HCT116 (cell line): ENCODE measurements at regions not wholly inside any gene's neighbourhood (a gene's known extent, or its start where the extent isn't known, plus 50 kb on each side); places are given as distances from the start of the nearest gene placed in this dataset.

ENCODE experiments used
- ATAC-seq: fragments of 200-7000 bp; cut with Tn5 transposase; 2 replicates; pipeline ENCODE4 v1.9.1; 2020; ENCODE audit warnings: mild to moderate bottlenecking, moderate library complexity
- BruUV-seq: library from RNA; stranded (reverse); fragments of 400-500 nt; replicated peaks from 2 replicates; lab custom pipeline; 2021; lab: Mats Ljungman, UMichigan
- CTCF ChIA-PET: fragments of 300-600 bp; sonication (Branson Sonifier 250); formaldehyde crosslinking; loops from one replicate; lab custom pipeline; 2021; ENCODE audit warnings: antibody characterized with exemption; lab: Charles Lee
- POLR2A ChIA-PET: fragments of 300-600, 350-600 bp; sonication (Branson Sonifier 250); formaldehyde crosslinking; loops from one replicate; lab custom pipeline; 2021; ENCODE audit warnings: antibody characterized with exemption; lab: Charles Lee
- RAD21 ChIA-PET, 2 experiments: fragments of 300-600 bp; sonication (Branson Sonifier 250); formaldehyde crosslinking; loops; one replicate each; lab custom pipeline; 2023; ENCODE audit warnings: low total read pairs in 2 of 2; ENCODE audit not compliant: uncharacterized antibody in 2 of 2, unreplicated experiment in 2 of 2, low non-redundant PET in 1 of 2; lab: Charles Lee
- DNase-seq: peaks from one replicate; pipeline ENCODE4 v3.0.0-alpha.2; 2010; ENCODE audit warnings: low read depth, low spot score
- H2AFZ ChIP-seq: fragments of 200-600 bp; shearing (Covaris generic), sonication (generic); 2 replicates; pipeline ENCODE4 v1.6.1; 2017; ENCODE audit warnings: low read depth, mixed run types, mixed read lengths, antibody characterized with exemption, low read length; ENCODE audit not compliant: poor library complexity, severe bottlenecking
- H3K27ac ChIP-seq: 2 replicates; pipeline ENCODE4 v1.5.1; 2012; ENCODE audit warnings: low read depth, low read length
- H3K27me3 ChIP-seq: fragments of 200-600 bp; sonication (generic); 2 replicates; pipeline ENCODE4 v1.6.1; 2016; ENCODE audit warnings: mixed run types, low read length, mixed read lengths; ENCODE audit not compliant: insufficient read depth
- H3K36me3 ChIP-seq, 2 experiments: fragments of 200-500 bp in 1 of 2; fragments of 200-600 bp in 1 of 2; sonication (Bioruptor generic) in 1 of 2; sonication (generic) in 1 of 2; 2 replicates each; pipeline versions ENCODE4 v1.5.1 to v1.6.1; 2014 to 2016; ENCODE audit warnings: low read length in 2 of 2, inconsistent platforms in 1 of 2, mixed read lengths in 1 of 2, mixed run types in 1 of 2; ENCODE audit not compliant: insufficient read depth in 2 of 2, control insufficient read depth in 1 of 2
- H3K4me1 ChIP-seq, 2 experiments: fragments of 200-600 bp in 1 of 2; sonication (generic) in 1 of 2; 2 replicates each; pipeline versions ENCODE4 v1.5.1 to v1.6.1; 2012 to 2017; ENCODE audit warnings: low read length in 2 of 2, inconsistent platforms in 1 of 2, mild to moderate bottlenecking in 1 of 2, mixed read lengths in 1 of 2, mixed run types in 1 of 2, moderate library complexity in 1 of 2; ENCODE audit not compliant: insufficient read depth in 2 of 2, control insufficient read depth in 1 of 2
- H3K4me2 ChIP-seq: fragments of 200-600 bp; sonication (generic); 2 replicates; pipeline ENCODE4 v1.6.1; 2017; ENCODE audit warnings: mixed run types, low read length, mixed read lengths
- H3K4me3 ChIP-seq, 2 experiments: fragments of 200-600 bp in 1 of 2; sonication (generic) in 1 of 2; replicated peaks in 1 of 2; 2 replicates each; pipeline ENCODE4 v1.5.1; 2011 to 2016; ENCODE audit warnings: low read length in 2 of 2, control low read depth in 1 of 2, low read depth in 1 of 2, mild to moderate bottlenecking in 1 of 2, mixed read lengths in 1 of 2, mixed run types in 1 of 2
- H3K79me2 ChIP-seq: fragments of 200-600 bp; sonication (generic); 2 replicates; pipeline ENCODE4 v1.6.1; 2017; ENCODE audit warnings: mild to moderate bottlenecking, mixed run types, low read length, moderate library complexity, mixed read lengths; ENCODE audit not compliant: insufficient read depth
- H3K9ac ChIP-seq: fragments of 200-600 bp; sonication (generic); 2 replicates; pipeline ENCODE4 v1.6.1; 2016; ENCODE audit warnings: low read length, mixed read lengths
- H3K9me2 ChIP-seq: fragments of 200-600 bp; sonication (generic), shearing (Covaris generic); 2 replicates; pipeline ENCODE4 v1.6.1; 2017; ENCODE audit warnings: mixed run types, mild to moderate bottlenecking, moderate library complexity; ENCODE audit not compliant: insufficient read depth
- H3K9me3 ChIP-seq, 2 experiments: fragments of 200-500 bp in 1 of 2; fragments of 200-600 bp in 1 of 2; sonication (Bioruptor generic) in 1 of 2; sonication (generic) in 1 of 2; 2 replicates each; pipeline ENCODE4 v1.6.1; 2014 to 2017; ENCODE audit warnings: low read length in 2 of 2, mixed read lengths in 2 of 2, inconsistent platforms in 1 of 2, low read depth in 1 of 2, mild to moderate bottlenecking in 1 of 2, mixed run types in 1 of 2, moderate library complexity in 1 of 2; ENCODE audit not compliant: control insufficient read depth in 1 of 2, insufficient read depth in 1 of 2
- H4K20me1 ChIP-seq: fragments of 200-600 bp; sonication (generic), shearing (Covaris generic); 2 replicates; pipeline ENCODE4 v1.6.1; 2017; ENCODE audit warnings: mixed run types, mild to moderate bottlenecking, moderate library complexity; ENCODE audit not compliant: insufficient read depth
- CBX3 ChIP-seq: IDR thresholded peaks from 2 replicates; pipeline ENCODE4 v1.6.1; 2012; ENCODE audit warnings: low read depth
- CEBPB ChIP-seq: IDR thresholded peaks from 2 replicates; pipeline ENCODE4 v1.6.1; 2012; ENCODE audit warnings: low read depth
- CTCF ChIP-seq, 3 experiments: fragments of 200-600 bp in 1 of 3; sonication (generic) in 1 of 3; IDR thresholded peaks in 2 of 3; conservative IDR thresholded peaks in 1 of 3; 2 replicates each; pipeline ENCODE4 v1.5.1; 2012 to 2017; ENCODE audit warnings: low read depth in 2 of 3, low read length in 2 of 3, antibody characterized with exemption in 1 of 3, borderline replicate concordance in 1 of 3, control low read depth in 1 of 3, mild to moderate bottlenecking in 1 of 3, mixed read lengths in 1 of 3, mixed run types in 1 of 3, moderate library complexity in 1 of 3; ENCODE audit not compliant: insufficient read depth in 1 of 3
- EGR1 ChIP-seq: IDR thresholded peaks from 2 replicates; pipeline ENCODE4 v1.6.1; 2012; ENCODE audit warnings: low read depth
- ELF1 ChIP-seq: IDR thresholded peaks from 2 replicates; pipeline ENCODE4 v1.6.1; 2012; ENCODE audit warnings: low read depth, borderline replicate concordance
- EZH2 ChIP-seq: fragments of 200-600 bp; sonication (generic); IDR thresholded peaks from 2 replicates; pipeline ENCODE4 v1.6.1; 2017; ENCODE audit warnings: antibody characterized with exemption, mixed run types
- EZH2phosphoT487 ChIP-seq: fragments of 200-600 bp; IDR thresholded peaks from 2 replicates; pipeline ENCODE4 v1.6.1; 2018; ENCODE audit warnings: antibody characterized with exemption, borderline replicate concordance
- FOSL1 ChIP-seq: IDR thresholded peaks from 2 replicates; pipeline ENCODE4 v1.6.1; 2012; ENCODE audit warnings: low read depth
- JUND ChIP-seq: IDR thresholded peaks from 2 replicates; pipeline ENCODE4 v1.6.1; 2012
- MAX ChIP-seq: IDR thresholded peaks from 2 replicates; pipeline ENCODE4 v1.6.1; 2012
- POLR2A ChIP-seq: IDR thresholded peaks from 2 replicates; pipeline ENCODE4 v1.7.0; 2011; ENCODE audit warnings: borderline replicate concordance; ENCODE audit not compliant: insufficient read depth, insufficient read length; ENCODE audit errors: extremely low read depth
- POLR2AphosphoS5 ChIP-seq: IDR thresholded peaks from 2 replicates; pipeline ENCODE4 v1.6.1; 2011; ENCODE audit warnings: mild to moderate bottlenecking, low read depth, low read length, moderate library complexity
- RAD21 ChIP-seq: IDR thresholded peaks from 2 replicates; pipeline ENCODE4 v1.6.1; 2012; ENCODE audit warnings: low read depth, mild to moderate bottlenecking
- SP1 ChIP-seq: IDR thresholded peaks from 2 replicates; pipeline ENCODE4 v1.6.1; 2012; ENCODE audit warnings: low read depth
- SRF ChIP-seq: IDR thresholded peaks from 2 replicates; pipeline ENCODE4 v1.6.1; 2012; ENCODE audit warnings: low read depth
- TCF7L2 ChIP-seq: IDR thresholded peaks from 2 replicates; pipeline ENCODE4 v1.7.0; 2011; ENCODE audit warnings: borderline replicate concordance, inconsistent platforms; ENCODE audit not compliant: insufficient read depth, insufficient read length; ENCODE audit errors: extremely low read depth
- YY1 ChIP-seq: IDR thresholded peaks from 2 replicates; pipeline ENCODE4 v1.6.1; 2011; ENCODE audit warnings: low read length, low read depth, moderate library complexity, mild to moderate bottlenecking; ENCODE audit not compliant: insufficient replicate concordance; ENCODE audit errors: extremely low read depth
- ZFX ChIP-seq: fragments of 450-650 bp; IDR thresholded peaks from 2 replicates; pipeline ENCODE4 v1.6.1; 2017
- intact Hi-C: fragments of 100-400 bp; cut with micrococcal nuclease; formaldehyde crosslinking; loops from 2 replicates; pipeline ENCODE4 v1.10.0; 2022
- TF ChIP-seq, protein P1 (sequence below): IDR thresholded peaks from 2 replicates; pipeline ENCODE4 v1.6.1; 2012
- TF ChIP-seq, protein P2 (sequence below): IDR thresholded peaks from 2 replicates; pipeline ENCODE4 v1.6.1; 2011; ENCODE audit warnings: mild to moderate bottlenecking, low read length, moderate library complexity; ENCODE audit not compliant: insufficient replicate concordance; ENCODE audit errors: extremely low read depth

- Histone ChIP-seq H3K9me2 (no peaks in the 10 kb centered on the region), H3K79me2 (no peaks in the 10 kb centered on the region), H4K20me1 (no peaks in the 10 kb centered on the region), H3K27ac (no peak overlapping the region), H3K9me3 (no peaks in the 10 kb centered on the region; a peak in 1 of 4 replicates), H3K4me1 (no peaks in the 10 kb centered on the region), H2AFZ (no peak overlapping the region), H3K4me2 (no peak overlapping the region), H3K9ac (no peak overlapping the region), H3K36me3 (no peaks in the 10 kb centered on the region), H3K27me3 (no peaks in the 10 kb centered on the region), H3K4me3 (no peak overlapping the region)
- DNase-seq = no peak
- POLR2A ChIA-PET = no interaction called here
- intact Hi-C loops = no loop called here
- TF ChIP-seq TCF7L2 (no peak), FOSL1 (no peak), ELF1 (no peak), RAD21 (no peak), EZH2 (no peak), SRF (no peak), MAX (no peak), YY1 (no peak), CBX3 (no peak), POLR2AphosphoS5 (no peak), SP1 (no peak), EZH2phosphoT487 (no peak), ZFX (no peak), POLR2A (no peak), CTCF (IDR thresholded peaks at IDR 0.05 in 2 of 3, conservative IDR thresholded peaks at IDR 0.05 in 1 of 3; ENCODE audit: borderline replicate concordance in 1 of 3, insufficient read depth in 1 of 3, low read depth in 2 of 3, low read length in 2 of 3) (no peak), JUND (no peak), EGR1 (no peak), CEBPB (no peak)
- TF ChIP-seq, protein P1, sequence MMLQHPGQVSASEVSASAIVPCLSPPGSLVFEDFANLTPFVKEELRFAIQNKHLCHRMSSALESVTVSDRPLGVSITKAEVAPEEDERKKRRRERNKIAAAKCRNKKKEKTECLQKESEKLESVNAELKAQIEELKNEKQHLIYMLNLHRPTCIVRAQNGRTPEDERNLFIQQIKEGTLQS = no peak
- TF ChIP-seq, protein P2, sequence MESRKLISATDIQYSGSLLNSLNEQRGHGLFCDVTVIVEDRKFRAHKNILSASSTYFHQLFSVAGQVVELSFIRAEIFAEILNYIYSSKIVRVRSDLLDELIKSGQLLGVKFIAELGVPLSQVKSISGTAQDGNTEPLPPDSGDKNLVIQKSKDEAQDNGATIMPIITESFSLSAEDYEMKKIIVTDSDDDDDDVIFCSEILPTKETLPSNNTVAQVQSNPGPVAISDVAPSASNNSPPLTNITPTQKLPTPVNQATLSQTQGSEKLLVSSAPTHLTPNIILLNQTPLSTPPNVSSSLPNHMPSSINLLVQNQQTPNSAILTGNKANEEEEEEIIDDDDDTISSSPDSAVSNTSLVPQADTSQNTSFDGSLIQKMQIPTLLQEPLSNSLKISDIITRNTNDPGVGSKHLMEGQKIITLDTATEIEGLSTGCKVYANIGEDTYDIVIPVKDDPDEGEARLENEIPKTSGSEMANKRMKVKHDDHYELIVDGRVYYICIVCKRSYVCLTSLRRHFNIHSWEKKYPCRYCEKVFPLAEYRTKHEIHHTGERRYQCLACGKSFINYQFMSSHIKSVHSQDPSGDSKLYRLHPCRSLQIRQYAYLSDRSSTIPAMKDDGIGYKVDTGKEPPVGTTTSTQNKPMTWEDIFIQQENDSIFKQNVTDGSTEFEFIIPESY = no peak
- RAD21 ChIA-PET = no interaction called here
- no TSS peak for BruUV-seq
- CTCF ChIA-PET = no interaction called here
- ATAC-seq = no peak
Measured at GRCh38 chr2:41293491-41293890, 754.3 kb upstream of the PKDCC start.
